Endodermal cell (in vitro differentiated cells): ENCODE measurements at regions not wholly inside any gene's neighbourhood (a gene's known extent, or its start where the extent isn't known, plus 50 kb on each side); places are given as distances from the start of the nearest gene placed in this dataset.

Experiments
- DNase-seq: peaks from one replicate; pipeline ENCODE4 v3.0.0-alpha.2; 2017
- H3K27ac ChIP-seq: 2 replicates; pipeline ENCODE4 v1.5.1; 2013; ENCODE audit warnings: mild to moderate bottlenecking, low read depth, low read length, moderate library complexity
- H3K27me3 ChIP-seq: 2 replicates; pipeline ENCODE4 v1.6.1; 2013; ENCODE audit warnings: mild to moderate bottlenecking, low read length, moderate library complexity; ENCODE audit not compliant: insufficient read depth, control insufficient read depth, poor library complexity, severe bottlenecking
- H3K36me3 ChIP-seq: 2 replicates; pipeline ENCODE4 v1.7.0; 2013; ENCODE audit warnings: mild to moderate bottlenecking, low read length, moderate library complexity; ENCODE audit not compliant: control insufficient read depth, insufficient read depth
- H3K4me1 ChIP-seq: one replicate; pipeline ENCODE4 v1.7.0; 2013; ENCODE audit warnings: low read length; ENCODE audit not compliant: control insufficient read depth, insufficient read depth
- H3K4me3 ChIP-seq: 2 replicates; pipeline ENCODE4 v1.5.1; 2013; ENCODE audit warnings: mild to moderate bottlenecking, low read length, moderate library complexity
- H3K9ac ChIP-seq: 2 replicates; pipeline ENCODE4 v1.6.1; 2013; ENCODE audit warnings: mild to moderate bottlenecking, low read length, moderate library complexity; ENCODE audit not compliant: poor library complexity, severe bottlenecking; ENCODE audit errors: extremely low read depth
- H3K9me3 ChIP-seq: 2 replicates; pipeline ENCODE4 v1.6.1; 2013; ENCODE audit warnings: mild to moderate bottlenecking, low read length, moderate library complexity; ENCODE audit not compliant: control insufficient read depth
- H3K27ac Mint-ChIP-seq: 2 replicates; pipeline ENCODE4 v1.8.0; 2020; ENCODE audit warnings: mixed read lengths
- H3K27me3 Mint-ChIP-seq: 2 replicates; pipeline ENCODE4 v1.8.0; 2021; ENCODE audit warnings: mild to moderate bottlenecking, mixed read lengths; ENCODE audit not compliant: insufficient read depth
- H3K36me3 Mint-ChIP-seq: 2 replicates; pipeline ENCODE4 v1.8.0; 2020; ENCODE audit warnings: low read depth, mixed read lengths
- H3K4me1 Mint-ChIP-seq: 2 replicates; pipeline ENCODE4 v1.8.0; 2020; ENCODE audit warnings: mixed read lengths
- H3K4me3 Mint-ChIP-seq: 2 replicates; pipeline ENCODE4 v1.8.0; 2020; ENCODE audit warnings: mild to moderate bottlenecking, moderate library complexity, mixed read lengths
- H3K9me3 Mint-ChIP-seq: 2 replicates; pipeline ENCODE4 v1.8.0; 2020; ENCODE audit warnings: mild to moderate bottlenecking, mixed read lengths
- WGBS, 2 experiments: methylation state at CpG; one replicate each; pipeline versions ENCODE4 v1.1.5 to v1.1.7; 2013; ENCODE audit warnings: missing lambda C conversion rate in 2 of 2, mixed read lengths in 1 of 2; ENCODE audit not compliant: insufficient coverage in 1 of 2, insufficient read length in 1 of 2; 5-methylcytosine and 5-hydroxymethylcytosine counted together
- TF ChIP-seq, protein P1 (sequence below): fragments of 200-600 bp; sonication (generic); conservative IDR thresholded peaks from 2 replicates; pipeline ENCODE4 v1.5.0; 2021; ENCODE audit warnings: antibody characterized with exemption, mild to moderate bottlenecking

DNA sequence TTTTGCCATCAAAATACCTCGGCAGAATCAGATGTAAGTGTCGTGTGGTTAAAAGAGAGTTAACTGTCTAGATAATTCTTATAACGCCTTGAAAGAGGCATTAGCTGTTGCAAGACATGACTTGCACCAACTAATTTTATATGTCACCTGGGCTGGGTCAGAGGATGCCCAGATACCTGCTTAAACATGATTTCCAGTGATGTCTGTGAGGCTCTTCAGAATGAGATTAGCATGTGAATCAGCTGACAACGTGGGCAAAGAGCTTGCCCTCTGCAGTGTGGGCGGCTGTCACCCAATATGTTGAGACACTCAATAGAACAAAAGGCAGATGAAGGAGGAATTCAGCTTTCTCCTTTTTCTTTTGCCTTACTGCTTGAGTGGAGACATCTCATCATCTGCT is 1180.6 kb downstream of the NLGN4Y start:
- H3K27me3 Mint-ChIP-seq, result no peaks in the 10 kb centered on the region
- 77 to 88% methylated on average over 4 to 5 of the region's 5 CpGs for WGBS, 2 experiments

DNA sequence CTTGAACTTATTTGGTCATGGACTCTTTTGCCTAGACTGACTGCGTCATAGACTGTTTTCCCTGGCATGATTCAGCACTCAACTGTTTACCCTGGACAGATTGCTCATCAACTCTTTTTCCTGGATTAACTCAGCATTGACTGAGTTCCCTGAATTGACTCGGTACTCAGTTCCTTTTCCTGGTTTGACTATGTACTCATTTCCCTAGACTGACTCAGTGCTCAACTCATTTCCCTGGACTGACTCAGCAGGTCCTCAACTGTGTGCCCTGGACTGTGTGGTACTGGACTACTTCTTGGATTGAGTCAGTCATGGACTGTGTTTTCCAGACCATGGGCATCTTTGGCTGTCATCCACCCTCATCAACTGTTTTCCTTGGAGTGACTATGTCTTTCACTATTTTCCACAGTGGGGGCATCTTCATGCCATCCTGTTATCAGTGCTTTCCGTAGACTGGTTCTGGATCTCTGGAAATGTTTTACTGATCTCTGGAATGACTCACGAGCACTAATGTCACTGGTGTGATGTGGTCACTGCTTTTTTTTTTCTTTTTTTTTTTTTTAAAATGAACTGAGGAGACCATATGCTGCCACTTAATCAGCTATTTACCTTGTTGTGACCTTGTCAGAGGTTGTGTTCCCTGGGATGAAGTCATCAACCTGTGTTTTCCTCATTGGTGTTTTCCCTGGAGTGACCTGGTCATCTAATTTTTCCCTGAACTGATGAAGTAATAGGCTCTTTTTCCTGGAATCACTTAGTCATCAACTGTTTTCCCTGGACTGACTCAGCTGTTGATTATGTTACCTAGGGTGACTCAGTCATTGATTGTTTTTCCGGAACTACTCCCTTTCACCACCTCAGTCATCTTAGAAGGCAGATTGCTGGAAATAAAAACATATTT is 1225.5 kb downstream of the NLGN4Y start:
- H3K4me3 Mint-ChIP-seq, result no peak overlapping the region
- no peaks in the 10 kb centered on the region for H3K4me1 Mint-ChIP-seq
- WGBS, 2 experiments, result 89 to 100% methylated on average over 1 to 5 of the region's 5 CpGs
- H3K36me3 Mint-ChIP-seq, result no peaks in the 10 kb centered on the region
- H3K27ac ChIP-seq, result no peak overlapping the region
- H3K4me3 ChIP-seq, result no peak overlapping the region
- no peaks in the 10 kb centered on the region for H3K9me3 ChIP-seq
- TF ChIP-seq, protein P1, sequence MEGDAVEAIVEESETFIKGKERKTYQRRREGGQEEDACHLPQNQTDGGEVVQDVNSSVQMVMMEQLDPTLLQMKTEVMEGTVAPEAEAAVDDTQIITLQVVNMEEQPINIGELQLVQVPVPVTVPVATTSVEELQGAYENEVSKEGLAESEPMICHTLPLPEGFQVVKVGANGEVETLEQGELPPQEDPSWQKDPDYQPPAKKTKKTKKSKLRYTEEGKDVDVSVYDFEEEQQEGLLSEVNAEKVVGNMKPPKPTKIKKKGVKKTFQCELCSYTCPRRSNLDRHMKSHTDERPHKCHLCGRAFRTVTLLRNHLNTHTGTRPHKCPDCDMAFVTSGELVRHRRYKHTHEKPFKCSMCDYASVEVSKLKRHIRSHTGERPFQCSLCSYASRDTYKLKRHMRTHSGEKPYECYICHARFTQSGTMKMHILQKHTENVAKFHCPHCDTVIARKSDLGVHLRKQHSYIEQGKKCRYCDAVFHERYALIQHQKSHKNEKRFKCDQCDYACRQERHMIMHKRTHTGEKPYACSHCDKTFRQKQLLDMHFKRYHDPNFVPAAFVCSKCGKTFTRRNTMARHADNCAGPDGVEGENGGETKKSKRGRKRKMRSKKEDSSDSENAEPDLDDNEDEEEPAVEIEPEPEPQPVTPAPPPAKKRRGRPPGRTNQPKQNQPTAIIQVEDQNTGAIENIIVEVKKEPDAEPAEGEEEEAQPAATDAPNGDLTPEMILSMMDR, result no peak
- H3K4me1 ChIP-seq, result no peaks in the 10 kb centered on the region
- H3K36me3 ChIP-seq, result no peaks in the 10 kb centered on the region
- no peak overlapping the region for H3K27ac Mint-ChIP-seq
- H3K9me3 Mint-ChIP-seq, result no peaks in the 10 kb centered on the region
- no peak overlapping the region for H3K9ac ChIP-seq
- no peak for DNase-seq
- no peaks in the 10 kb centered on the region for H3K27me3 ChIP-seq
- no peaks in the 10 kb centered on the region for H3K27me3 Mint-ChIP-seq

More for the DNA sequence above, 1180.6 kb downstream of the NLGN4Y start:
- H3K36me3 ChIP-seq, result no peaks in the 10 kb centered on the region
- DNase-seq, result no peak
- no peak overlapping the region for H3K4me3 ChIP-seq
- no peak overlapping the region for H3K9ac ChIP-seq
- H3K4me1 ChIP-seq, result no peaks in the 10 kb centered on the region
- Mint-ChIP-seq H3K4me1 (no peaks in the 10 kb centered on the region), H3K27ac (no peak overlapping the region), H3K4me3 (no peak overlapping the region), H3K9me3 (no peaks in the 10 kb centered on the region), H3K36me3 (no peaks in the 10 kb centered on the region)
- TF ChIP-seq, protein P1, result no peak
- no peak overlapping the region for H3K27ac ChIP-seq
- H3K27me3 ChIP-seq, result no peaks in the 10 kb centered on the region
- no peaks in the 10 kb centered on the region for H3K9me3 ChIP-seq

DNA sequence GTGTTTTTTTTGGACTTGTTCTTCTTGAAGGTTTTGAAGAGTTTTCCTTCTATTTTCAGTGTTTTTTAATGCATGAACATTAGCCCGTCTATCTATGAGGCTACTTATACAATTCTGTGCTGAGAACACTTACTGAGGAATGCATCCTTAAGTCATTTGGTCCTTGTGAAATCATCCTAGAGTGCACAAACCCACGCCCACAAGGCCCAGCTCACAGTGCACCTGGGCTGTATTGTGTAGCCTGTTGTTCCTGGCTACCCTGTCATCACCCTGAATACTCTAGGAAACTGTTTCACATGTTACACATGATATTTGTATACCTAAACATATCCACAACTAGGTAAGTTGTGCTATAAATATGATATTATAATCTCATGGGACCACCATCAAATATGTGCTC is 1226.7 kb downstream of the NLGN4Y start:
- Histone ChIP-seq H3K36me3 (no peaks in the 10 kb centered on the region), H3K4me1 (no peaks in the 10 kb centered on the region), H3K27ac (no peak overlapping the region), H3K4me3 (no peak overlapping the region), H3K9me3 (no peaks in the 10 kb centered on the region), H3K9ac (no peak overlapping the region), H3K27me3 (no peaks in the 10 kb centered on the region)
- Mint-ChIP-seq H3K4me3 (no peak overlapping the region), H3K4me1 (no peaks in the 10 kb centered on the region), H3K9me3 (no peaks in the 10 kb centered on the region), H3K27ac (no peak overlapping the region), H3K27me3 (no peaks in the 10 kb centered on the region), H3K36me3 (no peaks in the 10 kb centered on the region)
- TF ChIP-seq, protein P1, result no peak
- 100% methylated on average over 2 of the region's 2 CpGs; no CpG with 5 or more reads in 1 of the 2 experiments for WGBS, 2 experiments
- DNase-seq, result no peak
